ENCODE measurements at regions not wholly inside any gene's neighbourhood (a gene's known extent, or its start where the extent isn't known, plus 50 kb on each side); places are given as distances from the start of the nearest gene placed in this dataset.

- TF ChIP-seq CTCF (conservative IDR thresholded peaks at IDR 0.05; ENCODE audit: low read length), result peak; percentile 68
- TF ChIP-seq EZH2phosphoT487 (IDR thresholded peaks at IDR 0.05; ENCODE audit: borderline replicate concordance, low read depth, low read length), result no peak
These were observed 294.1 kb upstream of the SFRP2 start for GRCh38 chr4:154082760-154083535.

Data from OCI-LY7 (cell line).